Upper lobe of left lung (tissue), 4 donors: ENCODE measurements at regions not wholly inside any gene's neighbourhood (a gene's known extent, or its start where the extent isn't known, plus 50 kb on each side); places are given as distances from the start of the nearest gene placed in this dataset.

Experiments
- EP300 ChIP-seq, 4 donors: sonication (generic); formaldehyde crosslinking; IDR thresholded peaks; one replicate each; pipeline ENCODE4 v1.5.1; 2017; ENCODE audit warnings: antibody characterized with exemption in 4 of 4, control low read depth in 2 of 4
- POLR2A ChIP-seq, 4 donors: fragments of 450-650 bp; IDR thresholded peaks; one replicate each; pipeline ENCODE4 v1.5.1; 2016 to 2017; ENCODE audit warnings: antibody characterized with exemption in 4 of 4, mild to moderate bottlenecking in 2 of 4
- POLR2AphosphoS5 ChIP-seq, 2 donors: sonication (generic); formaldehyde crosslinking; IDR thresholded peaks; one replicate each; pipeline ENCODE4 v1.5.1; 2017; ENCODE audit warnings: antibody characterized with exemption in 2 of 2
- TF ChIP-seq, protein P1 (sequence below), 6 experiments: fragments of 450-650 bp in 4 of 6; fragments of 200-600 bp in 2 of 6; sonication (generic) in 2 of 6; IDR thresholded peaks; one replicate each; pipeline ENCODE4 v1.5.1; 2016 to 2019; ENCODE audit warnings: antibody characterized with exemption in 6 of 6

DNA sequence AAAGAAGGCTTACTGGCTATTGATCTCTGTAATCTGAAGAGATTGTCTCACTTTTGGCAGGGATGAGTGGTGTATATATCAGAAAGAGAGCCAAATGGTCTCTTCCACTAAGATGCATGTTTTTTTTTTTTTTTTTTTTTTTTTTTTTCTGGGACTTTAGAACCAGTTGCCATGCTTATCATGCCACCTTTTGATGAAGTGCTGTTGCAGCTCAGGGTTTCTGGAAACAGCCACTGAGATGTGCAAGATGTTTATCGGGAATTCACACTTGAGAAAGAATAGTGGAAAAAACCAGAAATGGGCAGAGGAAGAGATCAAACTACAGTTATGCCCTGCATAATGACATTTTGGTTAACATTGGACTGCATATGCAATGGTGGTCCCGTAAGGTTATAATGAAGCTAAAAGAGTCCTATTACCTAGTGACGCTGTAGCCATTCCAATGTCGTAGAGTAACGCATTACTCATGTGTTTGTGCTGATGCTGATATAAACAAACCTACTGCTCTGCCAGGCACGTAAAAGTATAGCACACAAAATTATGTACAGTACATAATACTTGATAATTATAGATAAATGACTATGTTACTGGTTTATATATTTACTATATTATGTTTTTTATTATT is 121.0 kb downstream of the KLF5 start:
- TF ChIP-seq POLR2A (IDR thresholded peaks at IDR 0.05) (no peak), EP300 (IDR thresholded peaks at IDR 0.05) (no peak), POLR2AphosphoS5 (IDR thresholded peaks at IDR 0.05) (no peak)
- TF ChIP-seq, protein P1, sequence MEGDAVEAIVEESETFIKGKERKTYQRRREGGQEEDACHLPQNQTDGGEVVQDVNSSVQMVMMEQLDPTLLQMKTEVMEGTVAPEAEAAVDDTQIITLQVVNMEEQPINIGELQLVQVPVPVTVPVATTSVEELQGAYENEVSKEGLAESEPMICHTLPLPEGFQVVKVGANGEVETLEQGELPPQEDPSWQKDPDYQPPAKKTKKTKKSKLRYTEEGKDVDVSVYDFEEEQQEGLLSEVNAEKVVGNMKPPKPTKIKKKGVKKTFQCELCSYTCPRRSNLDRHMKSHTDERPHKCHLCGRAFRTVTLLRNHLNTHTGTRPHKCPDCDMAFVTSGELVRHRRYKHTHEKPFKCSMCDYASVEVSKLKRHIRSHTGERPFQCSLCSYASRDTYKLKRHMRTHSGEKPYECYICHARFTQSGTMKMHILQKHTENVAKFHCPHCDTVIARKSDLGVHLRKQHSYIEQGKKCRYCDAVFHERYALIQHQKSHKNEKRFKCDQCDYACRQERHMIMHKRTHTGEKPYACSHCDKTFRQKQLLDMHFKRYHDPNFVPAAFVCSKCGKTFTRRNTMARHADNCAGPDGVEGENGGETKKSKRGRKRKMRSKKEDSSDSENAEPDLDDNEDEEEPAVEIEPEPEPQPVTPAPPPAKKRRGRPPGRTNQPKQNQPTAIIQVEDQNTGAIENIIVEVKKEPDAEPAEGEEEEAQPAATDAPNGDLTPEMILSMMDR (IDR thresholded peaks at IDR 0.05), result no peak
